A549 (cell line): ENCODE measurements at regions not wholly inside any gene's neighbourhood (a gene's known extent, or its start where the extent isn't known, plus 50 kb on each side); places are given as distances from the start of the nearest gene placed in this dataset.

Experiments used
- ATAC-seq, 2 experiments: fragments of 200-7000 bp in 1 of 2; fragments of >200 bp in 1 of 2; cut with Nextera tagmentation in 1 of 2; cut with Tn5 transposase in 1 of 2; 3 replicates each; pipeline versions ENCODE4 v1.8.0 to v1.9.1; 2018 to 2020; ENCODE audit warnings: mild to moderate bottlenecking in 1 of 2, moderate library complexity in 1 of 2
- CTCF ChIA-PET: fragments of 300-600 bp; sonication (Branson Sonifier 250); formaldehyde crosslinking; extraction: SDS; loops from one replicate; lab custom pipeline; 2021; ENCODE audit warnings: antibody characterized with exemption, inconsistent platforms; lab: Yijun Ruan, JAX
- POLR2A ChIA-PET: fragments of 350-600 bp; formaldehyde crosslinking; extraction: SDS; loops from one replicate; lab custom pipeline; 2021; ENCODE audit warnings: antibody characterized with exemption, inconsistent platforms; lab: Yijun Ruan, JAX
- DNase-seq, 2 experiments: peaks; one replicate each; pipeline versions ENCODE4 v3.0.0 to v3.0.0-alpha.2; 2011 to 2016; ENCODE audit warnings: low read depth in 1 of 2, low spot score in 1 of 2
- FAIRE-seq: peaks from 2 replicates; lab custom pipeline; 2011; peaks lifted over from hg19 to GRCh38; lab: Jason Lieb, UNC
- H3K27ac ChIP-seq, 2 experiments: fragments of >200 bp; sonication (Bioruptor Twin); formaldehyde crosslinking; 3 replicates each; pipeline ENCODE4 v1.5.1; 2016 to 2017
- H3K4me1 ChIP-seq: fragments of >200 bp; sonication (Bioruptor Twin); formaldehyde crosslinking; 3 replicates; pipeline ENCODE4 v1.6.1; 2016
- H3K4me2 ChIP-seq: fragments of >200 bp; sonication (Bioruptor Twin); formaldehyde crosslinking; 3 replicates; pipeline ENCODE4 v1.6.1; 2016
- H3K4me3 ChIP-seq: fragments of >200 bp; sonication (Bioruptor Twin); formaldehyde crosslinking; 3 replicates; pipeline ENCODE4 v1.5.1; 2016
- H3K9me3 ChIP-seq: fragments of >200 bp; sonication (Bioruptor Twin); formaldehyde crosslinking; 3 replicates; pipeline ENCODE4 v1.6.1; 2016
- ATOH8 ChIP-seq: fragments of 250-450 bp; sonication (Bioruptor Pico); IDR thresholded peaks from 2 replicates; pipeline ENCODE4 v1.5.0; 2020; ENCODE audit warnings: low read depth, mild to moderate bottlenecking, moderate library complexity
- CBX8 ChIP-seq: fragments of 200-600 bp; sonication (generic); IDR thresholded peaks from 2 replicates; pipeline ENCODE4 v1.6.1; 2016
- CEBPB ChIP-seq, 2 experiments: fragments of >200 bp in 1 of 2; sonication (Bioruptor Twin) in 1 of 2; formaldehyde crosslinking in 1 of 2; IDR thresholded peaks; 2 replicates each; pipeline ENCODE4 v1.6.1; 2012 to 2016
- CTCF ChIP-seq: fragments of >200 bp; sonication (Bioruptor Twin); formaldehyde crosslinking; IDR thresholded peaks from 3 replicates; pipeline ENCODE4 v1.5.1; 2016
- EHF ChIP-seq: fragments of 250-450 bp; sonication (Bioruptor Pico); IDR thresholded peaks from 2 replicates; pipeline ENCODE4 v1.5.0; 2020; ENCODE audit warnings: mild to moderate bottlenecking
- EHMT2 ChIP-seq: fragments of 200-600 bp; sonication (generic); IDR thresholded peaks from 2 replicates; pipeline ENCODE4 v1.6.1; 2016; ENCODE audit warnings: antibody characterized with exemption, low read depth, mild to moderate bottlenecking, moderate library complexity
- ELK1 ChIP-seq: fragments of 150-350 bp; IDR thresholded peaks from 2 replicates; pipeline ENCODE4 v1.6.1; 2014; ENCODE audit warnings: low read depth, mild to moderate bottlenecking, low read length
- EP300 ChIP-seq, 2 experiments: fragments of >200 bp; sonication (Bioruptor Twin); formaldehyde crosslinking; IDR thresholded peaks; 2 replicates in 1 of 2; 3 replicates in 1 of 2; pipeline ENCODE4 v1.6.1; 2016 to 2017
- FOXS1 ChIP-seq: fragments of 250-450 bp; sonication (Bioruptor Pico); IDR thresholded peaks from 2 replicates; pipeline ENCODE4 v1.5.0; 2020; ENCODE audit warnings: mild to moderate bottlenecking, moderate library complexity
- HDAC2 ChIP-seq: fragments of 200-600 bp; sonication (generic); IDR thresholded peaks from 2 replicates; pipeline ENCODE4 v1.6.1; 2016
- HMGXB4 ChIP-seq: fragments of 250-450 bp; sonication (Bioruptor Pico); IDR thresholded peaks from 2 replicates; pipeline ENCODE4 v1.5.0; 2021; ENCODE audit warnings: mild to moderate bottlenecking, moderate library complexity, borderline replicate concordance
- HOXA7 ChIP-seq: fragments of 250-450 bp; sonication (Bioruptor Pico); IDR thresholded peaks from 2 replicates; pipeline ENCODE4 v1.5.0; 2020; ENCODE audit warnings: mild to moderate bottlenecking, moderate library complexity
- HOXB5 ChIP-seq: fragments of 250-450 bp; sonication (Bioruptor Pico); IDR thresholded peaks from 2 replicates; pipeline ENCODE4 v1.5.0; 2020; ENCODE audit warnings: mild to moderate bottlenecking, moderate library complexity
- JUNB ChIP-seq: fragments of >200 bp; sonication (Bioruptor Twin); formaldehyde crosslinking; IDR thresholded peaks from 2 replicates; pipeline ENCODE4 v1.6.1; 2016
- KDM1A ChIP-seq: fragments of 200-600 bp; sonication (generic); IDR thresholded peaks from 2 replicates; pipeline ENCODE4 v1.6.1; 2016; ENCODE audit warnings: low read depth, mild to moderate bottlenecking
- KDM5A ChIP-seq: fragments of 200-600 bp; sonication (generic); IDR thresholded peaks from 2 replicates; pipeline ENCODE4 v1.6.1; 2016; ENCODE audit warnings: antibody characterized with exemption, mild to moderate bottlenecking
- MAFK ChIP-seq: fragments of 450-650 bp; IDR thresholded peaks from 2 replicates; pipeline ENCODE4 v1.6.1; 2014; ENCODE audit not compliant: partially characterized antibody
- MYC ChIP-seq: IDR thresholded peaks from 2 replicates; pipeline ENCODE4 v1.6.1; 2012; ENCODE audit warnings: mild to moderate bottlenecking, inconsistent platforms, low read length, improper control_type of control experiment, borderline replicate concordance
- NFE2L2 ChIP-seq: fragments of 150-350 bp; conservative IDR thresholded peaks from 2 replicates; pipeline ENCODE4 v1.6.1; 2014; ENCODE audit warnings: low read length
- PBX3 ChIP-seq: IDR thresholded peaks from 2 replicates; pipeline ENCODE4 v1.6.1; 2012
- POLR2A ChIP-seq: IDR thresholded peaks from 2 replicates; pipeline ENCODE4 v1.6.1; 2012; ENCODE audit warnings: mild to moderate bottlenecking, low read length
- POLR2AphosphoS2 ChIP-seq: conservative IDR thresholded peaks from 2 replicates; pipeline ENCODE4 v1.6.1; 2012; ENCODE audit warnings: low read length, improper control_type of control experiment, inconsistent platforms
- RAD21 ChIP-seq, 2 experiments: fragments of >200 bp in 1 of 2; sonication (Bioruptor Twin) in 1 of 2; formaldehyde crosslinking in 1 of 2; IDR thresholded peaks in 1 of 2; conservative IDR thresholded peaks in 1 of 2; 2 replicates in 1 of 2; 3 replicates in 1 of 2; pipeline ENCODE4 v1.6.1; 2012 to 2018; ENCODE audit warnings: inconsistent platforms in 1 of 2
- RCOR1 ChIP-seq: fragments of 150-350 bp; IDR thresholded peaks from 2 replicates; pipeline ENCODE4 v1.6.1; 2014; ENCODE audit warnings: antibody characterized with exemption, low read length, low read depth
- SMC3 ChIP-seq: fragments of >200 bp; sonication (Bioruptor Twin); formaldehyde crosslinking; IDR thresholded peaks from 3 replicates; pipeline ENCODE4 v1.6.1; 2018; ENCODE audit warnings: inconsistent platforms
- SREBF2 ChIP-seq: fragments of 450-650 bp; IDR thresholded peaks from 2 replicates; pipeline ENCODE4 v1.6.1; 2014; ENCODE audit warnings: mild to moderate bottlenecking, moderate library complexity
- TP53 ChIP-seq: fragments of 250-450 bp; sonication (Bioruptor Pico); IDR thresholded peaks from 2 replicates; pipeline ENCODE4 v1.5.0; 2021; ENCODE audit warnings: mild to moderate bottlenecking, moderate library complexity
- USF2 ChIP-seq: fragments of 450-650 bp; IDR thresholded peaks from 2 replicates; pipeline ENCODE4 v1.6.1; 2014; ENCODE audit warnings: antibody characterized with exemption
- ZC3H11A ChIP-seq: fragments of 450-650 bp; IDR thresholded peaks from 2 replicates; pipeline ENCODE4 v1.6.1; 2014; ENCODE audit warnings: antibody characterized with exemption, mild to moderate bottlenecking
- ZFP36 ChIP-seq: fragments of 450-650 bp; IDR thresholded peaks from 2 replicates; pipeline ENCODE4 v1.6.1; 2014; ENCODE audit warnings: borderline replicate concordance; ENCODE audit not compliant: partially characterized antibody
- ZNF302 ChIP-seq: fragments of 250-450 bp; sonication (Bioruptor Pico); IDR thresholded peaks from 2 replicates; pipeline ENCODE4 v1.9.0; 2021; ENCODE audit warnings: inconsistent platforms, mild to moderate bottlenecking, moderate library complexity
- WGBS: methylation state at CpG from one replicate; pipeline ENCODE4 v1.1.6; 2017; ENCODE audit errors: missing lambda C conversion rate; 5-methylcytosine and 5-hydroxymethylcytosine counted together

- no peak overlapping the region for H3K4me3 ChIP-seq
- no peak for FAIRE-seq
- ChIA-PET CTCF (no interaction called here), POLR2A (no interaction called here)
- H3K4me2 ChIP-seq: no peak overlapping the region
- TF ChIP-seq CBX8 (no peak), EP300 (IDR thresholded peaks at IDR 0.05) (no peak), TP53 (CRISPR knock-in tag) (no peak), RCOR1 (no peak), HMGXB4 (CRISPR knock-in tag) (no peak), ZFP36 (no peak), KDM1A (no peak), POLR2A (no peak), HOXB5 (CRISPR knock-in tag) (no peak), EHF (CRISPR knock-in tag) (no peak)
- H3K27ac ChIP-seq: no peak overlapping the region
- DNase-seq: no peak
- H3K9me3 ChIP-seq: no peaks in the 10 kb centered on the region
- 0% methylated on average over 1 of the region's 1 CpG for WGBS
- no peaks in the 10 kb centered on the region for H3K4me1 ChIP-seq
- ATAC-seq: no peak
Measured at GRCh38 chr2:48854681-48855080, 99.2 kb upstream of the LHCGR start.

- Histone ChIP-seq H3K9me3 (no peaks in the 10 kb centered on the region), H3K4me2 (no peak overlapping the region), H3K4me3 (no peak overlapping the region), H3K27ac (no peak overlapping the region), H3K4me1 (no peaks in the 10 kb centered on the region)
- no peak for TF ChIP-seq ATOH8 (CRISPR knock-in tag)
- TF ChIP-seq MYC: no peak
- no peak for TF ChIP-seq CEBPB (IDR thresholded peaks at IDR 0.05)
- no peak for TF ChIP-seq JUNB
- no peak for TF ChIP-seq KDM5A
- TF ChIP-seq CTCF: no peak
- TF ChIP-seq RAD21 (conservative IDR thresholded peaks at IDR 0.05 in 1 of 2, IDR thresholded peaks at IDR 0.05 in 1 of 2): no peak
- no peak for TF ChIP-seq POLR2AphosphoS2
- no peak for TF ChIP-seq ZNF302 (CRISPR knock-in tag)
- TF ChIP-seq MAFK: no peak
- FAIRE-seq (no peak), DNase-seq (no peak), ATAC-seq (no peak)
- WGBS: 8% methylated on average over 1 of the region's 1 CpG
- POLR2A ChIA-PET: no interaction called here
- CTCF ChIA-PET: interaction anchor here (0.6 to 1.2 kb wide), 3 partner anchors 29 to 94 kb away, joined by 3 read pairs; no protein-coding TSS in a partner anchor
Measured at GRCh38 chr2:48852938-48853337, 97.4 kb upstream of the LHCGR start.

GRCh38 chr2:48851161-48851560 lies 95.6 kb upstream of the LHCGR start:
- CTCF ChIA-PET: no interaction called here
- Histone ChIP-seq H3K9me3 (no peaks in the 10 kb centered on the region), H3K4me1 (no peaks in the 10 kb centered on the region), H3K4me3 (no peak overlapping the region), H3K4me2 (no peak overlapping the region), H3K27ac (no peak overlapping the region)
- DNase-seq (no peak), FAIRE-seq (peak; percentile 13), ATAC-seq (no peak)
- 3% methylated on average over 3 of the region's 3 CpGs for WGBS
- POLR2A ChIA-PET: no interaction called here
- no peak for TF ChIP-seq ZC3H11A
- no peak for TF ChIP-seq NFE2L2
- TF ChIP-seq ZFP36: no peak
- no peak for TF ChIP-seq HOXA7 (CRISPR knock-in tag)
- TF ChIP-seq SMC3: no peak
- TF ChIP-seq FOXS1 (CRISPR knock-in tag): no peak
- no peak for TF ChIP-seq SREBF2
- TF ChIP-seq EHMT2: no peak
- no peak for TF ChIP-seq ELK1
- TF ChIP-seq HDAC2: no peak
- TF ChIP-seq USF2: no peak
- no peak for TF ChIP-seq PBX3
